Activated naive CD8-positive, alpha-beta T cell treated with anti-CD3 and anti-CD28 coated beads, Interleukin-2, amount 50 U/mL, for 16 hours (primary cell): ENCODE measurements at regions not wholly inside any gene's neighbourhood (a gene's known extent, or its start where the extent isn't known, plus 50 kb on each side); places are given as distances from the start of the nearest gene placed in this dataset.
A peak's percentile ranks its signal among the peaks of the same experiment; 100 is the strongest.
"Not testable (repeated sequence)": the region's sequence is repeated elsewhere in the genome, so short reads cannot be mapped to it uniquely, and the experiment has no call there.

Experiments used
- DNase-seq: peaks from one replicate; pipeline ENCODE4 v3.0.0-alpha.2; 2020; ENCODE audit warnings: low read depth, low spot score

DNA sequence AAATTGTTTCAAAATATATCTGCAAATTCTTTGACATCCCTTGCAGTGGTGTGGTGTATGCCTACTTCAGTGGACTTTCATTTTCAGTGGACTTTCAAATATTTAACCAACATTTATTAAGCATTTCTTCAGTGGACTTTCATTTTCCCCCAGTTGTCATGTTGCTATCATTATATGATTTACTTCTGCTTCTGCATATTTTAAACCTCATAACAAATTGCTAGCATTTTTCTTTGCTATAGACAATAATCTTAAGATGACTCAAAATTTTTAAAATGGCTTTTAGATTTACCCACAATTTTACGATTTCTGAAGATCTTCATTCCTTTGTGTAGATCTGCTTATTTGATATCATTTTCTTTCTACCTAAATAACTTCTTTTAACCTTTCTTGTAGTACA lies 592.7 kb upstream of the SLC35B3 start:
- no peak for DNase-seq

DNA sequence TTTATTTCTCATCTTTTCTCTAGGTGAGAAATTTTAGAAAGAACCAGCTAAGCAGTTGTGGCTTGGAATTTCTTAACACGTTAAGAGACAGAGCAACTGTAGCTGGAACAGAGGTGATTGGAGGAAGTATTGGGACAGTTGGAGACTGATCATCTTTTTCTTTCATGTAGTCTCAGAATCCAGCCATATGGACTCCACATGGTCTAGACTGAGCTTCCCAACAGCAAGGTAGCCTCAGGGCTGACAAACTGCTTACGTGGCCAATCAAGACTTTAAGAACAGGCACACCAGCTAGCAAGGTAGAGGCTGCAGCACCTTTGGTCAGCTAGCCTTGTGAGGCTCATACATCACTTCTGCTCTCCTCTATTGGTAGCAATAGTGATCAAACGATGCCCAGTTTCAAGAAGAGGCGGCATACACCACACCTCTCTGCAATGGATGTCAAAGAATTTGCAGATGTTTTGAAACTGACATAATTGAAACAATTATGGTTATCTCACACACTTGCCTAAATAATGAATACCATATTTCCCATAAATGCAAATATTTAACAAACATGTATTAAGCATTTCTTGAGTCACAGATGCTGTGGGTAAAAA lies 590.5 kb upstream of the SLC35B3 start:
- DNase-seq, result no peak

DNA sequence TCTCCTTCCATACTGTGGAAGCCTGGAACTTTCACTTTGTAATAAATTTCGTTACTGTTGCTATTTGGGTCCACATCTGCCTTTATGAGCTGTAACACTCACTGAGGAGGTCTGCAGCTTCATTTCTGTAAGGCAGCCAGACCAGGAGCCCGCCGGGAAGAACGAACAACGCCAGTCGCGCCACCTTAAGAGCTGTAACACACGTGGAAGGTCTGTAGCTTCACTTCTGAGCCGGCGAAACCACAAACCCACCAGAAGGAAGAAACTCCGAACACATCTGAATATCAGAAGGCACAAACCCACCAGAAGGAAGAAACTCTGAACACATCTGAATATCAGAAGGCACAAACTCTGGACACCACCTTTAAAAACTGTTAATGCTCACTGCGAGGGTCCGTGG lies 589.9 kb upstream of the SLC35B3 start:
- no peak for DNase-seq

DNA sequence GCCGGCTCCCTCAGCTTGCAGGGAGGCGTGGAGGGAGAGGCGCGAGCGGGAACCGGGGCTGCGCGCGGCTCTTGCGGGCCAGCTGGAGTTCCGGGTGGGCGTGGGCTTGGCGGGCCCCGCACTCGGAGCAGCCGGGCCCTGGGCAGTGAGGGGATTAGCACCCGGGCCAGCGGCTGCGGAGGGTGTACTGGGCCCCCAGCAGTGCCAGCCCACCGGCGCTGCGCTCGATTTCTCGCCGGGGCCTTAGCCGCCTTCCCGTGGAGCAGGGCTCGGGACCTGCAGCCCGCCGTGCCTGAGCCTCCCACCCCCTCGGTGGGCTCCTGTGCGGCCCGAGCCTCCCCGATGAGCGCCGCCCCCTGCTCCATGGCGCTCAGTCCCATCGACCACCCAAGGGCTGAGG lies 588.9 kb upstream of the SLC35B3 start:
- not testable (repeated sequence) for DNase-seq

DNA sequence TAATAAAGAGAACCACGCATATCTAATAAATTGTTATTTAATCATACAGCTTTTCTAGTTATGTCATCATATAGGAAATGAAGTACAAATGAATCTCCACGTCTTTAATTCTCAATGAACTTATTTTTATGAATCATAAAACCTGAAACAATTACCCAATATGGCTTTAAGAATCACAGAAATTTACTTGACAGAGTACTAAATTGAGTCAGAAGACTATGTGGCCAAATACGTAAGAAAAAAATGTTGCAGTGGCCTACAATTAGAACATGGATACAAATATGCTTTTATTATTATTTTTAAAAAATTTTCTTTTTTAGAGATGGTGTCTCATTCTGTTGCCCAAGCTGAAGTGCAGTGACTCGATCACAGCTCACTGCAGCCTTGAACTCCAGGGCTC lies 584.7 kb upstream of the SLC35B3 start:
- DNase-seq, result no peak

DNA sequence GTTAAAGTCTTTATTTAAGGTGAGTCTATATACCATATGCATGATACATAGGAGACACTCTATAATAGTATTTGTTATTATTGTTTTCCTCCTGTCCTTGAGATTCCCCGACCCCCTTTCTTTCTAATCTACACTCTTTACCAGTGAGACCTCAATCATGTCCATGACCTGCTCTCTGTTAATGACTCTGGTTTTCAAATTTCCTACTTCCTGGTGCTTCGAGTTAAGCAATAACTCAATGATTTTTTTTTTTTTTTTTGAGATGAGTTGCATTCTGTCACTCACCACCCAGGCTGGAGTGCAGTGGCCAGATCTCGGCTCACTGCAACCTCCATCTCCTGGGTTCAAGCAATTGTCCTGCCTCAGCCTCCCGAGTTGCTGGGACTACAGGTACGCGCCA lies 574.6 kb upstream of the SLC35B3 start:
- no peak for DNase-seq

DNA sequence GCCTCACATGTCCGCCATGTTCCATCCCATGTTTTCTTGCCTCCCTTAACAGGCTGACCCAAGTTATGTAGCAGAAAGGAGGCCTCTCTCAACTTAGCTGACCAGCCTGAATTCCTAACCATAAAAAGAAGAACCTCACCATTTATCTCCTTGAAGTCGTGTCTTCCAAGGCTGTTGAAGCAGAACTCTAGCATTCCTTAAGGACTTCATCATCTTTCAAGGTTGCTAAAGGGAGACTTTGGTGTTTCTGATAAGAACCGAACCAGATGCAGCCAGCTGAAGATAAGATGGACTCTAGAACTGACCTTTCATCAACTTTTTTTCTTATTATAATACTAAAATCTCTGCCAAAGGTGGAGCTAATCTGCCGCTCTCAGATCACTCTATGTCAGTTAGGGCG lies 571.7 kb upstream of the SLC35B3 start:
- no peak for DNase-seq

DNA sequence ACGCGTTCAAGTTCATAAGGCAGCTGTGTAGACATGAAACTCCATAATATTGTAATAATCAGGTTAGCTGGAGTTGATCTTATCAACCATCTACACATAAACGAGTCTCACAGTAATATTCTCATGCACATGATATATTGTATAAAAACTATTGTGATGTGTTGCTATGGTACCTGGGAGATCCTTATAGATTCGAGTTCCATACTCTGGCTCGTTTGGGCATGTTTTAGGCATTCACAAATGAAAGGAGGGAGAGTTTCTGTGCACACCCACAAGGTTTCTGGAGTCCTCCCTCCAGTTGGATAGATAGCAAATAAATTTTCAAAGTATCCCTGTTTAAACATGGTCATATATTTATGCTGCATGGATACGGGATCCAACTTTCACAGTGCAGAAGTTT lies 567.5 kb upstream of the SLC35B3 start:
- DNase-seq, result no peak

DNA sequence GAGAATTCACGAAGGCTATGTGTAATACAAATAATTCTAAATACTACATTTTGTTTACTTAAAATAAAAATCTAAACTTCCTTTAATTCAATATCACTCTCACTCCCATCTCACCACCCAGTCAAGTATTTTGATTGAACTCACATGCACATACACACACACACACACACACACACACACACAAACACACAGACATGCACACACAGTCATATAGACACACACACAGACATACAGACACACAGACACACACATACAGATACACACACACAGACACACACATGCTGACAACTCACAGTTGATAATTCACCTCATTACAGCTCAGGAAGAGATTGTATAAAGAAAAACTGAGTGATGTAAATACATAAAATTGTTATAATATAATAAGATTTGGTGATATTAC lies 559.8 kb upstream of the SLC35B3 start:
- no peak for DNase-seq

DNA sequence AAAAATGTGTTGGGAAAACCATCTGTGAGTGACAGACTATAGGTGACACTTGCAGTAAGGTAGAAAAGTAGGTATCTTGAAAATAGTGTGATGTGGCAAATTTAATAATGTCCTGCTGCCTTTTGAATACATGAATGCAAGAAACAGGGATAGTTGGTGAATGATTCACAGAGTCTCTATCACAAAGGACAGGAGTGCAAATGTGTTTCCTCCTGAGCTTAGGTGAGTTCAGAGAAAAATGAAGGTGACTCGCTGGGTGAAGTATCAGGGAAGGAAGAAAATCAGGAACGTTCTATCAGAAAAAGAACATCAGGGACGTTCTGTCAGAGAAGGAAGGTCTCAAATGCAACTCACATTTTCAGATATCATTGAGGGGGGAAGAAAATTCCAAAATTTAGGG lies 557.8 kb upstream of the SLC35B3 start:
- DNase-seq, result no peak

DNA sequence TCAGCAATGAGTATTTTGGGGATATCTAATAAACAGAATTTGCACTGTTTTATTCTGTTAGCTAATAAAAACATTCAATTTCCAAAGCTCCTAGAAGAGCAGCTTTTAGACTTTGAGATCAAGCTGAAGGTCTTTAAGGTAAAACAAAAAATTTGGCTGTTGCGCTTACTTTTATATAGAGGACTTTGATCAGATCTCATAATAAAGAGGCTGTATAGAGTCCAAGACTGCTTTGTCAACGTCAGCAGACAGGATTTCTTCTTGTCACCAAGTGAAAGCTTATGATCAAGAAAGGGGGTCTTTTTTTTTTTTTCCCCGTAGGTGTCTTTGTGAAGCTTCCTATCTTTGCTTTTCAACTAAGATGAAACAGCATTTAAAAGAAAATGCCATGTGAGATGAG lies 556.5 kb upstream of the SLC35B3 start:
- no peak for DNase-seq

DNA sequence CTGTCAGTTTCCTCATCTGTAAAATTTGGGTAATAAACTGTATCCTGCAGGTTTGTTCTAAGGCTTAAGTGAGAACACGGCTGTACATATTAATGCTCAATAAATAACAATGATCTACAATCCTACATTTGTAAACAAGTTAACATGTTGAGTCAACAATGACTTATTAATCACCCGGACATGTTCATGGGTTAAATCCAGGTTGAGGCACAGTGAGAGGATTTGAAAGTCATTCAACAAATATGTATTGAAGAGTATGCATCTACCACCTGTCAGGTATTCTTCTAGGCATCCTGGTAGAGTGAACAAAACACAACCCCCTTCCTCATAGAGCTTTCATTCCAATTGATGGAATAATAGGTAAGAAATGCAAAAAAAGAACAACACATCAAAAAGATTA lies 554.7 kb upstream of the SLC35B3 start:
- no peak for DNase-seq

DNA sequence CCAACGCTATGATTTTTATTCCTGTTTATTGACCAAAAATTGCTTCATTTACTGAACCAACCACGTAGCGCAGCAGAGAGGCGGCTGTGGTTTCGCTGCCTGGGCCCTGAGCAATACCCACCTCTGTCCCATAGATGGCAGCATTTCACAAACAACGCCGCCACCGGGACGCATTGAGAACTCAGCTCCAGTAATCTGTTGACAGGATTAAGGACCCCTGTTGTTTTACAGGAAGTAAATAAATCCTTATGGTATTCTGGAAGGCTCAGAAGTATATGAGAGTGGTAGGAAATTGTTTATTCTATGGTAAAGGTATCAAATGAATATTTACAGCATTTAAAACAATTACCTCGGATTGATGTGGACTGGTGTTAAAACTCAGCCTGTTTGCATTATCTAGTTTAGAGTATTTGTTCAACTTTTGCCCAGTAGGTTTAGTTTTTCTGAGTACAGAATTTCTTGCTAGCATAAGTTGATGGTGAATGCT lies 547.9 kb upstream of the SLC35B3 start:
- DNase-seq, result peak; percentile 11

DNA sequence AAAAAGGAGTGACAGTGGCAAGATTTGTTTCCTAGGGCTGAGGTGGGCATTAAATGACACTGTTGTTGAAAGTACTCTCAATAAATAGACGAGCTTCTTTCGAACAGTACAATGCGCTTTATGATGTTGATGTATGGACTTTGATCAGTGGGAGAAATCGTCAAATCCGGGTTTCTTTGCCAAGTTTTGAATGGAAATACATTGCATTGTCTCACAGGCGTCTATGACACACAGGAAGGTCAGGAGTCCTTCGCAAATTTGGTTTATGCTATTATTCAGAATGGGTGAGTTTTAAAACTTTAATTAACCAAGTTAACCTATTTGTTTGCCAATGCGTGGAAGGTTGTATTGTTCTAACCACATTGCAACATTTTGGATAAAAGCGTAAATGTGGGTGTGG lies 547.3 kb upstream of the SLC35B3 start:
- no peak for DNase-seq

DNA sequence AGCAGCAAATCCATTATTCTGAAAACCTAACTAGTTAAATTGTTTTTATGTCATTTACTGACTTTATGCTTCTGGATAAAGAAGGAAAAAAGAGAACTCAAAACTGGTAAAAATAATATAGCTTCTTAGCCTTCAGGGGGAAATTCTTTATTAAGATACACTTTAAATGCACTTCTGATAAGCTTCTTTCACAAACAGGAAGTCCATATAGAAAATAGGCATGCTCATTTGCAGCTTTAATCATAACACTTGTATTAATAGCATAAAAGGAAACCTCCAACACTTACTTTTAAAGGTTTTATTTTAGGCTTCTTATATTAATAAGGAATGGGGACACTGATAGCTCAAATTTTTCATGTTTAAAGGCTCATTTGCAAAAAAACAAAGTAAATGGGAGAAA lies 538.0 kb upstream of the SLC35B3 start:
- no peak for DNase-seq

DNA sequence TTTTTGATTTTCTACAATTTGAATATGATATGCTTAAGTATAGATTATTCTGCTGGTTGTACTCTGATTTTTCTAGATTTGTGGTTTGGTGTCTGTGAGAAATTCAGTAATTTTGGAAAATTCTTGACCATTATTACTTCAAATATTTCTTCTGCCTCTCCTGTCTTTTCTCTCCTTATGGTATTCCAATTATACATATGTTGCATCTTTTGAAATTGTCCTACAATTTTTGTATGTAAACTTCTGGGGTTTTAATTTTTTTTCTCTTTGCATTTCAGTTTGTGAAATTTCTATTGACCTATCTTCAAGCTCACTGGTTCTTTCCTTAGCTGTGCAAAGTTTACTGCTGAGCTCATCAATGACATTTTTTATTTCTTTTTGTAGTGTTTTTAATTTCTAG lies 534.4 kb upstream of the SLC35B3 start:
- no peak for DNase-seq

DNA sequence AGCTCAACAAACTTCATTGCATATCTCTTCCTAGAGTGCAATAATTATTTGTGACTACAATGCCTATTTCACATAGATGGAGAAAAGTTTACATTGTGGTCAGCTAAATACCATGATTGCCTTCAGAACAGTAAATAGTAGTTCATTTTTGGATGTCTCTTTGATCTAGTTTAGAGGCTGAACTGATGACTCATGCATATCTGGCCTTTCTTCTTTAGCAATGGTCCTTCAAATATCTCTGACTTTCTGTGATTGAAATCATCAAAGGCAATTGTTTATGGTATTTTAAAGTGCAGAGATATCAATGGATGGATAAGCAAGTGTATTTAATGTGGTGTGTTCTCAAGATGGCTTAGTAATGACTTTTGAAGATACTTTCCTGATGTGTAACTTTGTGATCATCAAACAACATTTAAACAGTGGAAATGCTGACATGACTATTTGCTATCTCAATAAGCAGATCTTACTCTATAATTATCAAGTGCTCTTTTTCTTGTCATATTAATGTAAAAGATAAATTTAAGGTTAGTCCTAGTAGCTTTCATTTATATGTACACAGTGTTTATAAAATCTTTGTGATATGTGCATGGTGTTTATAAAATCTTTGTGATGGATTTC lies 523.7 kb upstream of the SLC35B3 start:
- DNase-seq, result no peak

DNA sequence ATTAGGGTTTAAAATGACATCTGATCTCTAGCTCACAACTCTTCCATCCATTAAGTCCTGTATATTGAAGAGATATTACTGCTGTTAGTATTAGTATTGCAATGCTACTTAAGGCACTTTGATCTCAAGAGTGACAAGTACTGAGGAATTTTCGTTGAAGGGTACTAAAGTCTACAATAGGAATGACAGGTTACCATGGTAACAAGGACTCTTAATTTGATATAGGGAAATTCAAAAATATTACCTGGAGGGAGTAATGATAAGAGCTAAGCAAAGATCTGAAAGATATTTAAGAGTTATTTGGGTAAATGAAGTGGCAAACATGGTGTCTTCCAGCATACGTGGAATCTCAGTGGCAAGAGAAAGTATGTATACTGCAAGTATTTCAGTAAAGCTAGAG lies 518.0 kb upstream of the SLC35B3 start:
- no peak for DNase-seq

DNA sequence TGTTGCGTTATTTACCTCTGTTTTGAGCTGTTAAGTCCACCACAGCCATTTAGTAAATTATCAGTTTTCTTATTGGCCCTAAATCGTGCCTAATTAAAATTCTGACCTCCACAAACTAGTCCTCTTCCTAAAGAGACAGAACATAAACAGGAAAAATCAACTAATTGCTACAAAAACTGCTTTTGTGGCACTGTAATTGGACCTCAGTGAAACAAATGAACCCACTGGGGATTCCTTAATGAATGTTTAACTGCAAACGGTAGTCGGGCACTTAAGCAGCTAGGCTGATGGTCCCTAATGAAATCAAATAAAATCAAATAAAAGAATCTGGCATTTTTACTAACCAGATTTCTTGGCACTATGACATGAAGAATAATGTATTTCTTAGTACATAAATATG lies 513.4 kb upstream of the SLC35B3 start:
- DNase-seq, result no peak

DNA sequence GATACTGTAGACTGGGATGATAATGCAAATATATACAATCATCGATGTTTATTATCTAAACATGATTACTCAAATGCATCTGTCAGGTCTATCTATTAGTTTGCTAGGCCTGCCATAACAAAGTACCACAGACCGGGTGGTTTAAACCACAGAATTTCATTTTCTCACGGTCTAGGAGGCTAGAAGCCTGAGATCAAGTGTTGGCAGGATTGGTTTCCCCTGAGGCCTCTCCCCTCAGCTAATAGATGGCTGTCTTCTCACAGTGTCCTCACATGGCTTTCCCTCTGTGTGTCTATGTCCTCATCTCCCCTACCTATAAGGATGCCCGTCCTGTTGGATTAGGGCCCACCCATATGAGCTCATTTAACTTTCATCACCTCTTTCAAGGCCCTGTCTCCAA lies 512.6 kb upstream of the SLC35B3 start:
- no peak for DNase-seq

DNA sequence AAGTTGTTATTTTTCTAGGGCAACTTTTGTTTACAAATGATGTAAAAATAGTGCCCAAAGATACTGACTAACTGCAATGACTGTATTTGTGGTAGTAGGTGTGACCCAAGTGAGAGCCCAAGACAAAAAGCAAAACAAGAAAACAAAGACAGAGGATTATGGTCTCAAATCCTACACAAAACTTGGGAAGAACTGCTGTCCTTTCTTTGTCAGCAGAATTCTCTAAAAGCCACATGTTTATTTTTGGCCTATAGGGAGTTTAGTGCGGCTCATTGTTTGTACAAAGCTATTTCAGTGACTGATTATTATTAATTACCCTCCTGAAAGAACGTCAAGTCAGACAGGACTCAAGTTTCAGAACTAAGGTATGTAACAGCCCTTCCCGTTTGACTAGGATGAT lies 509.2 kb upstream of the SLC35B3 start:
- no peak for DNase-seq

DNA sequence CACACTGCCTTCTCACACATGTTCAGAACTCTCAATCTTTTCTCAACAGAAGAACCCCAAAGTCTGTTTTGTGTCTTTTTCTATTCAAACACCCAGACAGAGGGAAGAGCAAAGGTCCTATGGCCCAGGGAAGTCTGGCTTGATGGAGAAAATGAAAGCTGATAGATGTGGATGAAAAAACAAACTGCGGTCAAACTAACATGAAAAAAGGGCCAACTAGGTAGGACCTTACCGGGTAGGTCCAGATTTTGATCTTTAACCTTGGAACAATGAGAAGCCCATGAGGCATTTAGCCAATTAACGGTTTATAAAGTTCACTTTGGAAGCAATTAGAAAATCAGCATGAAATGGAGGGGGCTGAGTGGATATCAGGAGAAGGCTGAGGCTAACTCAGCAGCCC lies 507.7 kb upstream of the SLC35B3 start:
- DNase-seq, result no peak

DNA sequence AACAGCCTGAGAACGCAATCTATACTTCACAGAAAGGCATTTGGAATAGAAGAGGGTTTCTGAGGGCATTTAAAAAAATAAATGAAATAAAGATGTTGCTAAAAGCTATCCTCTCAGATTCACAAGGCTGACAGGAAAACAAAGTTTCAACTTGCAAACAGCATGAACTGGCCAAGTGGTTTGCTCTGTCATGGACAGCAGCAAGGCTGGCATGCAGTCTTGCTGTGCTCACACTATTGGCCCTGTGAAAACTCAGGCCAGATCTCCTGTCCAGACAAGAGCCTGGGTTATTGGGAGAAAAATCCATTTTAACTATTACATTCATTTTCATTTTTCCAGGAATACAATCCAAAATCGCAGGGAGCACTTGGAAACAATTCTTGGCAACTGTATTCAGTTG lies 506.2 kb upstream of the SLC35B3 start:
- no peak for DNase-seq

DNA sequence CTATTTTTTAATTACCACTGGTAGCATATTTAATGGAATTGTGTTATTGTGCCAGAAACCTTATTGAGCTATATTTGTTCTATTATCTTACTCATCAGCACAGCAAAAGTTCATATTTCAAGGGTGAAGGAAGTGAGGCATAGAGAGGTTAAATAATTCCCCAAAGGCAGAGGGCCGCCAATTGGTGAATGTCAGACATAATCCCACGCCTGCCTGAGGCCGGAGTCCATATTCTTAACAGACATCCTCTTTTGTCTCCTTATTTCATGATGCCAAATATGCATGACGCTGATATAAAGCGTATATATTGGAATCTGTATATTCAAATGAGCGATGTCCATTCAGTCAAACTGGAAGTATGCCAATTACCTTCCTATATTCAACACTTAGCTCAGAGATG lies 505.0 kb upstream of the SLC35B3 start:
- no peak for DNase-seq
